HG03342 (cell line): ENCODE measurements at regions not wholly inside any gene's neighbourhood (a gene's known extent, or its start where the extent isn't known, plus 50 kb on each side); places are given as distances from the start of the nearest gene placed in this dataset.
"Not testable (repeated sequence)": the region's sequence is repeated elsewhere in the genome, so short reads cannot be mapped to it uniquely, and the experiment has no call there.

Experiments
- ATAC-seq: cut with Tn5 transposase; IDR thresholded peaks from one replicate; pipeline ENCODE4 v1.9.1; 2021; ENCODE audit warnings: mild to moderate bottlenecking, moderate library complexity; ENCODE audit not compliant: unreplicated experiment

GRCh38 chr13:70208968-70209367, 100.7 kb upstream of the KLHL1 start:
- not testable (repeated sequence) for ATAC-seq

- ATAC-seq, result no peak
Measured at GRCh38 chr13:70206671-70207070, 98.4 kb upstream of the KLHL1 start.

GRCh38 chr13:70203661-70204229, 95.5 kb upstream of the KLHL1 start:
- ATAC-seq, result no peak

- ATAC-seq, result no peak
Measured at GRCh38 chr13:70191034-70191433, 82.8 kb upstream of the KLHL1 start.

GRCh38 chr13:70189981-70190380, 81.7 kb upstream of the KLHL1 start:
- no peak for ATAC-seq

GRCh38 chr13:70188567-70188966, 80.3 kb upstream of the KLHL1 start:
- no peak for ATAC-seq

GRCh38 chr13:70183041-70183440, 74.8 kb upstream of the KLHL1 start:
- ATAC-seq, result no peak
